ENCODE measurements at regions not wholly inside any gene's neighbourhood (a gene's known extent, or its start where the extent isn't known, plus 50 kb on each side); places are given as distances from the start of the nearest gene placed in this dataset.

- H3K36me3 ChIP-seq (ENCODE audit: control insufficient read depth, insufficient read depth, low read length): no peaks in the 10 kb centered on the region
- no peak overlapping the region for H3K9ac ChIP-seq (ENCODE audit: low read depth, low read length)
- no peak overlapping the region for H3K27ac ChIP-seq (ENCODE audit: low read depth, low read length)
Measured at GRCh38 chr13:34857558-34858325, 84.3 kb upstream of the NBEA start.

GRCh38 chr13:34862311-34862710 lies 79.8 kb upstream of the NBEA start:
- Histone ChIP-seq H3K4me1 (ENCODE audit: control insufficient read depth, insufficient read depth, low read length) (peaks cover 10% of the 10 kb centered on the region), H3K9me3 (ENCODE audit: control insufficient read depth, insufficient read depth, low read length) (no peaks in the 10 kb centered on the region), H3K27ac (ENCODE audit: low read depth, low read length) (no peak overlapping the region)

More at GRCh38 chr13:34857558-34858325, 84.3 kb upstream of the NBEA start:
- Histone ChIP-seq H3K9me3 (ENCODE audit: control insufficient read depth, insufficient read depth, low read length) (no peaks in the 10 kb centered on the region), H3K4me3 (ENCODE audit: low read depth, low read length) (no peak overlapping the region), H3K27me3 (ENCODE audit: control insufficient read depth, insufficient read depth, low read length) (no peaks in the 10 kb centered on the region), H3K4me1 (ENCODE audit: control insufficient read depth, insufficient read depth, low read length) (0 out of 2 replicates have a peak, but pooled peaks cover 3% of the 10 kb centered on the region)

GRCh38 chr13:34862716-34863115 lies 79.4 kb upstream of the NBEA start:
- H3K36me3 ChIP-seq (ENCODE audit: control insufficient read depth, insufficient read depth, low read length): no peaks in the 10 kb centered on the region
- H3K9me3 ChIP-seq (ENCODE audit: control insufficient read depth, insufficient read depth, low read length): no peaks in the 10 kb centered on the region
- no peak overlapping the region for H3K9ac ChIP-seq (ENCODE audit: low read depth, low read length)
- peaks cover 15% of the 10 kb centered on the region for H3K4me1 ChIP-seq (ENCODE audit: control insufficient read depth, insufficient read depth, low read length)
- H3K4me3 ChIP-seq (ENCODE audit: low read depth, low read length): no peak overlapping the region
- H3K27me3 ChIP-seq (ENCODE audit: control insufficient read depth, insufficient read depth, low read length): no peaks in the 10 kb centered on the region
- no peak overlapping the region for H3K27ac ChIP-seq (ENCODE audit: low read depth, low read length)

More at GRCh38 chr13:34862311-34862710, 79.8 kb upstream of the NBEA start:
- H3K9ac ChIP-seq (ENCODE audit: low read depth, low read length): no peak overlapping the region
- no peak overlapping the region for H3K4me3 ChIP-seq (ENCODE audit: low read depth, low read length)
- H3K36me3 ChIP-seq (ENCODE audit: control insufficient read depth, insufficient read depth, low read length): no peaks in the 10 kb centered on the region
- no peaks in the 10 kb centered on the region for H3K27me3 ChIP-seq (ENCODE audit: control insufficient read depth, insufficient read depth, low read length)

GRCh38 chr13:34863360-34864135 lies 78.5 kb upstream of the NBEA start:
- Histone ChIP-seq H3K4me3 (ENCODE audit: low read depth, low read length) (no peak overlapping the region), H3K27ac (ENCODE audit: low read depth, low read length) (no peak overlapping the region)

GRCh38 chr13:34864671-34865070 lies 77.4 kb upstream of the NBEA start:
- Histone ChIP-seq H3K9ac (ENCODE audit: low read depth, low read length) (no peak overlapping the region), H3K27ac (ENCODE audit: low read depth, low read length) (no peak overlapping the region), H3K9me3 (ENCODE audit: control insufficient read depth, insufficient read depth, low read length) (no peaks in the 10 kb centered on the region), H3K27me3 (ENCODE audit: control insufficient read depth, insufficient read depth, low read length) (no peaks in the 10 kb centered on the region), H3K4me1 (ENCODE audit: control insufficient read depth, insufficient read depth, low read length) (peaks cover 26% of the 10 kb centered on the region), H3K4me3 (ENCODE audit: low read depth, low read length) (no peak overlapping the region), H3K36me3 (ENCODE audit: control insufficient read depth, insufficient read depth, low read length) (no peaks in the 10 kb centered on the region)

More at GRCh38 chr13:34863360-34864135, 78.5 kb upstream of the NBEA start:
- H3K36me3 ChIP-seq (ENCODE audit: control insufficient read depth, insufficient read depth, low read length): no peaks in the 10 kb centered on the region
- H3K9ac ChIP-seq (ENCODE audit: low read depth, low read length): no peak overlapping the region
- H3K4me1 ChIP-seq (ENCODE audit: control insufficient read depth, insufficient read depth, low read length): peaks cover 21% of the 10 kb centered on the region
- no peaks in the 10 kb centered on the region for H3K9me3 ChIP-seq (ENCODE audit: control insufficient read depth, insufficient read depth, low read length)
- H3K27me3 ChIP-seq (ENCODE audit: control insufficient read depth, insufficient read depth, low read length): no peaks in the 10 kb centered on the region

- no peak overlapping the region for H3K4me3 ChIP-seq (ENCODE audit: low read depth, low read length)
- no peak overlapping the region for H3K9ac ChIP-seq (ENCODE audit: low read depth, low read length)
- H3K27ac ChIP-seq (ENCODE audit: low read depth, low read length): no peak overlapping the region
- H3K27me3 ChIP-seq (ENCODE audit: control insufficient read depth, insufficient read depth, low read length): no peaks in the 10 kb centered on the region
- no peaks in the 10 kb centered on the region for H3K36me3 ChIP-seq (ENCODE audit: control insufficient read depth, insufficient read depth, low read length)
- peaks cover 42% of the 10 kb centered on the region for H3K4me1 ChIP-seq (ENCODE audit: control insufficient read depth, insufficient read depth, low read length)
- no peaks in the 10 kb centered on the region for H3K9me3 ChIP-seq (ENCODE audit: control insufficient read depth, insufficient read depth, low read length)
Measured at GRCh38 chr13:34867590-34867989, 74.5 kb upstream of the NBEA start.

GRCh38 chr13:34868733-34869132 lies 73.3 kb upstream of the NBEA start:
- Histone ChIP-seq H3K9ac (ENCODE audit: low read depth, low read length) (no peak overlapping the region), H3K4me1 (ENCODE audit: control insufficient read depth, insufficient read depth, low read length) (peaks cover 42% of the 10 kb centered on the region), H3K27ac (ENCODE audit: low read depth, low read length) (no peak overlapping the region), H3K4me3 (ENCODE audit: low read depth, low read length) (no peak overlapping the region), H3K36me3 (ENCODE audit: control insufficient read depth, insufficient read depth, low read length) (no peaks in the 10 kb centered on the region), H3K27me3 (ENCODE audit: control insufficient read depth, insufficient read depth, low read length) (no peaks in the 10 kb centered on the region), H3K9me3 (ENCODE audit: control insufficient read depth, insufficient read depth, low read length) (no peaks in the 10 kb centered on the region)

- Histone ChIP-seq H3K4me3 (ENCODE audit: low read depth, low read length) (no peak overlapping the region), H3K4me1 (ENCODE audit: control insufficient read depth, insufficient read depth, low read length) (peaks cover 42% of the 10 kb centered on the region), H3K9ac (ENCODE audit: low read depth, low read length) (no peak overlapping the region), H3K9me3 (ENCODE audit: control insufficient read depth, insufficient read depth, low read length) (no peaks in the 10 kb centered on the region), H3K27me3 (ENCODE audit: control insufficient read depth, insufficient read depth, low read length) (no peaks in the 10 kb centered on the region), H3K36me3 (ENCODE audit: control insufficient read depth, insufficient read depth, low read length) (no peaks in the 10 kb centered on the region), H3K27ac (ENCODE audit: low read depth, low read length) (no peak overlapping the region)
Measured at GRCh38 chr13:34869696-34870095, 72.4 kb upstream of the NBEA start.

GRCh38 chr13:34878329-34878728 lies 63.7 kb upstream of the NBEA start:
- Histone ChIP-seq H3K4me3 (ENCODE audit: low read depth, low read length) (no peak overlapping the region), H3K9me3 (ENCODE audit: control insufficient read depth, insufficient read depth, low read length) (no peaks in the 10 kb centered on the region), H3K36me3 (ENCODE audit: control insufficient read depth, insufficient read depth, low read length) (no peaks in the 10 kb centered on the region), H3K9ac (ENCODE audit: low read depth, low read length) (no peak overlapping the region), H3K27me3 (ENCODE audit: control insufficient read depth, insufficient read depth, low read length) (no peaks in the 10 kb centered on the region), H3K27ac (ENCODE audit: low read depth, low read length) (no peak overlapping the region), H3K4me1 (ENCODE audit: control insufficient read depth, insufficient read depth, low read length) (no peaks in the 10 kb centered on the region)

GRCh38 chr13:34879851-34880250 lies 62.2 kb upstream of the NBEA start:
- Histone ChIP-seq H3K36me3 (ENCODE audit: control insufficient read depth, insufficient read depth, low read length) (no peaks in the 10 kb centered on the region), H3K27ac (ENCODE audit: low read depth, low read length) (no peak overlapping the region), H3K4me1 (ENCODE audit: control insufficient read depth, insufficient read depth, low read length) (no peaks in the 10 kb centered on the region), H3K4me3 (ENCODE audit: low read depth, low read length) (no peak overlapping the region), H3K9ac (ENCODE audit: low read depth, low read length) (no peak overlapping the region), H3K9me3 (ENCODE audit: control insufficient read depth, insufficient read depth, low read length) (no peaks in the 10 kb centered on the region), H3K27me3 (ENCODE audit: control insufficient read depth, insufficient read depth, low read length) (no peaks in the 10 kb centered on the region)

GRCh38 chr13:34881494-34881893 lies 60.6 kb upstream of the NBEA start:
- no peaks in the 10 kb centered on the region for H3K27me3 ChIP-seq (ENCODE audit: control insufficient read depth, insufficient read depth, low read length)
- H3K4me3 ChIP-seq (ENCODE audit: low read depth, low read length): no peak overlapping the region
- H3K27ac ChIP-seq (ENCODE audit: low read depth, low read length): no peak overlapping the region
- no peak overlapping the region for H3K9ac ChIP-seq (ENCODE audit: low read depth, low read length)
- H3K36me3 ChIP-seq (ENCODE audit: control insufficient read depth, insufficient read depth, low read length): no peaks in the 10 kb centered on the region
- H3K9me3 ChIP-seq (ENCODE audit: control insufficient read depth, insufficient read depth, low read length): no peaks in the 10 kb centered on the region
- H3K4me1 ChIP-seq (ENCODE audit: control insufficient read depth, insufficient read depth, low read length): no peaks in the 10 kb centered on the region
